ENCODE measurements at regions not wholly inside any gene's neighbourhood (a gene's known extent, or its start where the extent isn't known, plus 50 kb on each side); places are given as distances from the start of the nearest gene placed in this dataset.

- TF ChIP-seq CTCF (optimal IDR thresholded peaks at IDR 0.05 in 1 of 3, IDR thresholded peaks at IDR 0.05 in 1 of 3, conservative IDR thresholded peaks at IDR 0.05 in 1 of 3; ENCODE audit: extremely low read depth in 1 of 3, insufficient read depth in 2 of 3, low read length in 3 of 3) (no peak), EZH2 (IDR thresholded peaks at IDR 0.05; ENCODE audit: low read length) (no peak)
These were observed 271.8 kb downstream of the ZIC1 start for GRCh38 chr3:147680837-147681483.

Measured in keratinocyte (primary cell).